Smooth muscle cell (in vitro differentiated cells): ENCODE measurements at regions not wholly inside any gene's neighbourhood (a gene's known extent, or its start where the extent isn't known, plus 50 kb on each side); places are given as distances from the start of the nearest gene placed in this dataset.

Experiments used
- DNase-seq: peaks from one replicate; lab custom pipeline; 2025; ENCODE audit not compliant: unreplicated experiment; lab: John Stamatoyannopoulos, UW
- H2AFZ ChIP-seq: fragments of 200-600 bp; sonication (generic); 2 replicates; pipeline ENCODE4 v1.6.0; 2016; ENCODE audit warnings: antibody characterized with exemption, low read depth, mild to moderate bottlenecking
- H3F3A ChIP-seq: fragments of 200-600 bp; sonication (generic); 2 replicates; pipeline ENCODE4 v1.6.0; 2017; ENCODE audit warnings: antibody characterized with exemption, low read depth
- H3K27ac ChIP-seq: fragments of 200-600 bp; sonication (generic); 2 replicates; pipeline ENCODE4 v1.5.1; 2016; ENCODE audit warnings: low read depth, mild to moderate bottlenecking
- H3K27me3 ChIP-seq: fragments of 200-600 bp; sonication (generic); 2 replicates; pipeline ENCODE4 v1.6.1; 2016; ENCODE audit warnings: low read depth, mild to moderate bottlenecking
- H3K36me3 ChIP-seq: fragments of 200-600 bp; sonication (generic); 2 replicates; pipeline ENCODE4 v1.5.1; 2016; ENCODE audit warnings: low read depth
- H3K4me1 ChIP-seq: fragments of 200-600 bp; sonication (generic); 2 replicates; pipeline ENCODE4 v1.5.1; 2016; ENCODE audit warnings: low read depth
- H3K4me2 ChIP-seq: fragments of 200-600 bp; sonication (generic); 2 replicates; pipeline ENCODE4 v1.6.0; 2016; ENCODE audit warnings: mild to moderate bottlenecking
- H3K4me3 ChIP-seq: fragments of 200-600 bp; sonication (generic); 2 replicates; pipeline ENCODE4 v1.5.1; 2016; ENCODE audit warnings: mild to moderate bottlenecking
- H3K79me2 ChIP-seq: fragments of 200-600 bp; sonication (generic); 2 replicates; pipeline ENCODE4 v1.6.0; 2016; ENCODE audit warnings: low read depth, mild to moderate bottlenecking
- H3K9ac ChIP-seq: fragments of 200-600 bp; sonication (generic); 2 replicates; pipeline ENCODE4 v1.6.0; 2016; ENCODE audit warnings: low read depth
- H3K9me3 ChIP-seq: fragments of 200-600 bp; sonication (generic); replicated peaks from 2 replicates; pipeline ENCODE4 v1.5.1; 2016; ENCODE audit warnings: low read depth
- H4K20me1 ChIP-seq: fragments of 200-600 bp; sonication (generic); 2 replicates; pipeline ENCODE4 v1.6.0; 2016; ENCODE audit warnings: low read depth
- WGBS: methylation state at CpG from one replicate; pipeline ENCODE4 v1.1.7; 2016; ENCODE audit warnings: low lambda C conversion rate; 5-methylcytosine and 5-hydroxymethylcytosine counted together
- TF ChIP-seq, protein P1 (sequence below): fragments of 200-600 bp; sonication (generic); IDR thresholded peaks from 2 replicates; pipeline ENCODE4 v1.5.1; 2017; ENCODE audit warnings: borderline replicate concordance, mild to moderate bottlenecking, antibody characterized with exemption; ENCODE audit not compliant: insufficient read depth, poor library complexity, severe bottlenecking

DNA sequence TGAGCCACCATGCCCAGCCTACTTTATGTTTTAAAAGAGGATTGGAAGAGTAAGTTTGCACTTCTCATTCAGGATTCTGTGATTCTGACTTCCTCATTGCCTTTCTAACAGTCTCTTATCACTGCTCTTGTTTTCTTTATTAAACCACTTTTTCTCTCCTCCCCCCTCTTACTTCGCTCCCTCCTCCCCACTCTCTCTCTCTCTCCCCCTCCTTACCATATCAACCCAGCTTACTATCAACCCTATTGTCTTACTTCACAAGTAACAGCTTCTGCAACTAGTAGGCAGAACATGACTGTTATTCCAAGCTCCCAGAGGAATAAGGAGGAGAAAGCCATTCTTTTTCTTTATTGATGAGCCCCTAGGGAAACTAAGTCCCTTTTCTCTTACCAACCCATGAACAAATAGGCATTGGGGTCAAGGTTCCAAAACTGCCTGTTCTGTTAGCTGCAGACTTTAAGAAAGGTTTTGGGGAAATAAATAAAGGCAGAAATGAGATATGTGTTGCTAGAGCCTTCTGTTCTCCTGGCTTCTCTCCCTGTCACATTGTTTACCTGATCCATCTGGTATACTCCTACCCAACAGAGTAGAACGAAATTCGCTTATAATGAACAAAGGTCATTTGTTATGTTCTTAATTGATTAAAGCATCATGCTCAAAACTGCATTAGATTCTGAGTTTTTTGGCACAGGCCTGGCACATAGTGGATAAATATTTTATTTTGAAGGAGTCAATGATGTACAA, 56.4 kb upstream of the RASGRP1 start:
- DNase-seq, result no peak
- Histone ChIP-seq H3K36me3 (no peaks in the 10 kb centered on the region), H2AFZ (no peak overlapping the region), H3K9me3 (no peaks in the 10 kb centered on the region), H3K4me1 (no peaks in the 10 kb centered on the region), H3K27me3 (peaks cover 21% of the 10 kb centered on the region), H3F3A (no peaks in the 10 kb centered on the region), H3K79me2 (no peaks in the 10 kb centered on the region), H3K27ac (no peak overlapping the region), H3K4me3 (no peak overlapping the region), H4K20me1 (no peaks in the 10 kb centered on the region), H3K4me2 (no peak overlapping the region), H3K9ac (no peak overlapping the region)
- TF ChIP-seq, protein P1, sequence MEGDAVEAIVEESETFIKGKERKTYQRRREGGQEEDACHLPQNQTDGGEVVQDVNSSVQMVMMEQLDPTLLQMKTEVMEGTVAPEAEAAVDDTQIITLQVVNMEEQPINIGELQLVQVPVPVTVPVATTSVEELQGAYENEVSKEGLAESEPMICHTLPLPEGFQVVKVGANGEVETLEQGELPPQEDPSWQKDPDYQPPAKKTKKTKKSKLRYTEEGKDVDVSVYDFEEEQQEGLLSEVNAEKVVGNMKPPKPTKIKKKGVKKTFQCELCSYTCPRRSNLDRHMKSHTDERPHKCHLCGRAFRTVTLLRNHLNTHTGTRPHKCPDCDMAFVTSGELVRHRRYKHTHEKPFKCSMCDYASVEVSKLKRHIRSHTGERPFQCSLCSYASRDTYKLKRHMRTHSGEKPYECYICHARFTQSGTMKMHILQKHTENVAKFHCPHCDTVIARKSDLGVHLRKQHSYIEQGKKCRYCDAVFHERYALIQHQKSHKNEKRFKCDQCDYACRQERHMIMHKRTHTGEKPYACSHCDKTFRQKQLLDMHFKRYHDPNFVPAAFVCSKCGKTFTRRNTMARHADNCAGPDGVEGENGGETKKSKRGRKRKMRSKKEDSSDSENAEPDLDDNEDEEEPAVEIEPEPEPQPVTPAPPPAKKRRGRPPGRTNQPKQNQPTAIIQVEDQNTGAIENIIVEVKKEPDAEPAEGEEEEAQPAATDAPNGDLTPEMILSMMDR, result no peak
- 92% methylated on average over 2 of the region's 3 CpGs for WGBS

DNA sequence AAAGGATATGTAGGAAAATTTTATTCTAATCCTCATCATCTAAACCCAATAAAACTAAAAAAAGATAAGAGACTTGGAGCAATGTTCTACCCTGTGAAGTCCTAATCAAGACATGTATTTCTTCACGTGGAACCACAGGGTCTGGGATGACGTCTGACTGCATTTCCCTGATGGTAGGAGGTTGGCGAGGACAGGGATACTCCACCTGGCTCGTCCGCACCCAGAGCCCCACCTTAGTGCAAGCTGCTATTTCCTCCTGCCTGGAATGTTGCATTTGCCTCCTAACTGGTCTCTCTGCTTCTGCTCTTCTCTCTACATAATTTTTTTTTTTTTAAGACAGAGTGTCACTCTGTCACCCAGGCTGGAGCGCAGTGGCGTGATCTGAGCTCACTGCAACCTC, 57.7 kb upstream of the RASGRP1 start:
- H3F3A ChIP-seq, result no peaks in the 10 kb centered on the region
- no peaks in the 10 kb centered on the region for H3K9me3 ChIP-seq
- H3K79me2 ChIP-seq, result no peaks in the 10 kb centered on the region
- no peak overlapping the region for H3K27ac ChIP-seq
- WGBS, result 82% methylated on average over 7 of the region's 7 CpGs
- no peak for DNase-seq
- TF ChIP-seq, protein P1, result no peak
- H3K4me1 ChIP-seq, result no peaks in the 10 kb centered on the region
- no peak overlapping the region for H3K9ac ChIP-seq
- H3K4me3 ChIP-seq, result no peak overlapping the region
- no peaks in the 10 kb centered on the region for H4K20me1 ChIP-seq
- H2AFZ ChIP-seq, result no peak overlapping the region
- H3K27me3 ChIP-seq, result peaks cover 21% of the 10 kb centered on the region
- no peak overlapping the region for H3K4me2 ChIP-seq
- H3K36me3 ChIP-seq, result no peaks in the 10 kb centered on the region

DNA sequence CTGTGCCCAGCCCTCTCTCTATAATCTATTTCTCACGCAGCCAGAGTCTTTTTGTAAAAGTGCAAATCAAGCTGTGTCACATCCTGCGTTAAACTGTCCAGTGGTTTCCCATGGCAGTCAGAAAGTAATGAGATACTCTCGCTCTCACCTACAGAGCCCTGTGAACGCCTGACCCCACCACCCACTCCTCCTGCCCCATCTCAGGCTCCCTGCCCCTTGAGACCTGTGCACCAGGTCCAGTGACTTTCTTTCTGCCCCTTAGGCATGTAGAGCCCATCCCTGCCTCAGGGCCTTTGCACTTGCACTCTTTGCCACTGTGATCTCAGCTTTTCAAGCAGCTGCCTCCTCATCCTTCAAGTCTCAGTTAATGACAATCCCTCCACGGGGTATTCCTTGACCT, 58.3 kb upstream of the RASGRP1 start:
- Histone ChIP-seq H3K9me3 (no peaks in the 10 kb centered on the region), H3K4me3 (no peak overlapping the region), H3K4me2 (no peak overlapping the region), H2AFZ (no peak overlapping the region), H3K4me1 (no peaks in the 10 kb centered on the region), H3F3A (no peaks in the 10 kb centered on the region), H3K27ac (no peak overlapping the region), H3K27me3 (peaks cover 21% of the 10 kb centered on the region), H3K79me2 (no peaks in the 10 kb centered on the region), H3K36me3 (no peaks in the 10 kb centered on the region), H3K9ac (no peak overlapping the region), H4K20me1 (no peaks in the 10 kb centered on the region)
- 91% methylated on average over 5 of the region's 5 CpGs for WGBS
- no peak for DNase-seq
- TF ChIP-seq, protein P1, result no peak

DNA sequence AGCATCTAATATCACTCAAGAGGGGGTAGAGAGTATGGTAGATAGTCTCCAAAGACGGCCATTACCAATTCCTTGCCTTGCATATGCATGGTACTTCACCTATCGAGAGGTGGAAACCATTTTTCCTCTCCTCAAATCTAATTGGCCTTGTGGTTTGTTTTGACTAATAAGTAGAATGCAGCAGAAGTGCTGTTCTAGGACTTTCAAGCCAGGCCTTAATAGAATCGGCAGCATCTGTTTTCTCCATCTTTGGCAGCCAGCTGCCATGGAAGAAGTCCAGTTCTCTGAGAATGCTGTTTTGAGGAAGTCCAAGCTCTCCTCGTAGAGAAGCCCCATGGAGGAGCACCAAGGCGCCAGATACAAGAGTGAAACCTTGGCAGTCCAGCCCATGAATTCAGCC, 59.1 kb upstream of the RASGRP1 start:
- H3F3A ChIP-seq, result no peaks in the 10 kb centered on the region
- H3K4me1 ChIP-seq, result no peaks in the 10 kb centered on the region
- no peak overlapping the region for H3K4me2 ChIP-seq
- H3K36me3 ChIP-seq, result no peaks in the 10 kb centered on the region
- TF ChIP-seq, protein P1, result no peak
- 83% methylated on average over 5 of the region's 5 CpGs for WGBS
- no peak overlapping the region for H3K27ac ChIP-seq
- H2AFZ ChIP-seq, result no peak overlapping the region
- H3K9ac ChIP-seq, result no peak overlapping the region
- H3K9me3 ChIP-seq, result no peaks in the 10 kb centered on the region
- H3K4me3 ChIP-seq, result no peak overlapping the region
- H3K79me2 ChIP-seq, result no peaks in the 10 kb centered on the region
- H3K27me3 ChIP-seq, result peaks cover 21% of the 10 kb centered on the region
- no peak for DNase-seq
- H4K20me1 ChIP-seq, result no peaks in the 10 kb centered on the region
